B cell (primary cell): ENCODE measurements at regions not wholly inside any gene's neighbourhood (a gene's known extent, or its start where the extent isn't known, plus 50 kb on each side); places are given as distances from the start of the nearest gene placed in this dataset.

ENCODE experiments used
- EZH2 ChIP-seq: IDR thresholded peaks from 2 replicates; pipeline ENCODE4 v1.6.1; 2012; ENCODE audit warnings: borderline replicate concordance, low read depth, mild to moderate bottlenecking, moderate library complexity, low read length; ENCODE audit not compliant: insufficient read depth, poor library complexity, severe bottlenecking
- TF ChIP-seq, protein P1 (sequence below): fragments of 200-600 bp; IDR thresholded peaks from one replicate; pipeline ENCODE4 v1.8.0; 2022; ENCODE audit warnings: antibody characterized with exemption, mild to moderate bottlenecking

DNA sequence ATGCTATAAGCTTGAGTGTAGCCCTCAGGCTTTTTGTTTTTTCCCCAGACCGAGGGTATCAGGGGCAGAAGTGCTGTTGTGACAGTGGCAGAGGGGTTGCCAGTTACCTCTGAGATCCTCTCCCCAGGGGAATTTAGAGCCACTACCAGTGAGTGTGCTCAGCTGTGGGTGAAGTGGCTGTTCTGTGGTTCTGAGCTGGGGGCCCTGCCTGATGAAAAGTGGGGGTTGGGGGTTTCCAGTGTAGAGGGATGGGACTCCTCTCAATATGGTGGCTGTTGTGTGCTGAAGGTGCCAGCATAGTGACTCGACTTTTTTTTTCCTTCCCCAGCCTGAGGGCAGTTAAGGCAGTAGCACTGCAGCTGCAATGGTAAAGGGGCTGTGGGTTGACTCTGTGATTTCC, 506.7 kb downstream of the TMEM232 start:
- TF ChIP-seq, protein P1, sequence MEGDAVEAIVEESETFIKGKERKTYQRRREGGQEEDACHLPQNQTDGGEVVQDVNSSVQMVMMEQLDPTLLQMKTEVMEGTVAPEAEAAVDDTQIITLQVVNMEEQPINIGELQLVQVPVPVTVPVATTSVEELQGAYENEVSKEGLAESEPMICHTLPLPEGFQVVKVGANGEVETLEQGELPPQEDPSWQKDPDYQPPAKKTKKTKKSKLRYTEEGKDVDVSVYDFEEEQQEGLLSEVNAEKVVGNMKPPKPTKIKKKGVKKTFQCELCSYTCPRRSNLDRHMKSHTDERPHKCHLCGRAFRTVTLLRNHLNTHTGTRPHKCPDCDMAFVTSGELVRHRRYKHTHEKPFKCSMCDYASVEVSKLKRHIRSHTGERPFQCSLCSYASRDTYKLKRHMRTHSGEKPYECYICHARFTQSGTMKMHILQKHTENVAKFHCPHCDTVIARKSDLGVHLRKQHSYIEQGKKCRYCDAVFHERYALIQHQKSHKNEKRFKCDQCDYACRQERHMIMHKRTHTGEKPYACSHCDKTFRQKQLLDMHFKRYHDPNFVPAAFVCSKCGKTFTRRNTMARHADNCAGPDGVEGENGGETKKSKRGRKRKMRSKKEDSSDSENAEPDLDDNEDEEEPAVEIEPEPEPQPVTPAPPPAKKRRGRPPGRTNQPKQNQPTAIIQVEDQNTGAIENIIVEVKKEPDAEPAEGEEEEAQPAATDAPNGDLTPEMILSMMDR, result no peak
- TF ChIP-seq EZH2, result no peak
